ENCODE measurements at regions not wholly inside any gene's neighbourhood (a gene's known extent, or its start where the extent isn't known, plus 50 kb on each side); places are given as distances from the start of the nearest gene placed in this dataset.
"Not testable (repeated sequence)": the region's sequence is repeated elsewhere in the genome, so short reads cannot be mapped to it uniquely, and the experiment has no call there.

GRCh38 chr7:25603427-25603740 lies 375.1 kb upstream of the NPVF start:
- not testable (repeated sequence) for FAIRE-seq

GRCh38 chr7:25611196-25611595 lies 382.9 kb upstream of the NPVF start:
- no peak for FAIRE-seq

GRCh38 chr7:25613912-25614311 lies 385.6 kb upstream of the NPVF start:
- no peak for FAIRE-seq

- no peak for FAIRE-seq
Measured at GRCh38 chr7:25614415-25614814, 386.1 kb upstream of the NPVF start.

GRCh38 chr7:25615003-25615402 lies 386.7 kb upstream of the NPVF start:
- no peak for FAIRE-seq

- FAIRE-seq = no peak
Measured at GRCh38 chr7:25615593-25615992, 387.3 kb upstream of the NPVF start.

- FAIRE-seq = no peak
Measured at GRCh38 chr7:25617214-25617613, 388.9 kb upstream of the NPVF start.

- FAIRE-seq = no peak
Measured at GRCh38 chr7:25617673-25618072, 389.4 kb upstream of the NPVF start.

GRCh38 chr7:25619381-25619780 lies 391.1 kb upstream of the NPVF start:
- no peak for FAIRE-seq

GRCh38 chr7:25619963-25620799 lies 391.9 kb upstream of the NPVF start:
- FAIRE-seq = no peak

- no peak for FAIRE-seq
Measured at GRCh38 chr7:25621993-25622392, 393.7 kb upstream of the NPVF start.

GRCh38 chr7:25622695-25623094 lies 394.4 kb upstream of the NPVF start:
- no peak for FAIRE-seq

GRCh38 chr7:25624051-25624450 lies 395.8 kb upstream of the NPVF start:
- FAIRE-seq = no peak

GRCh38 chr7:25624833-25625232 lies 396.5 kb upstream of the NPVF start:
- FAIRE-seq = no peak

GRCh38 chr7:25625306-25625992 lies 397.2 kb upstream of the NPVF start:
- FAIRE-seq = no peak

GRCh38 chr7:25626451-25627131 lies 398.3 kb upstream of the NPVF start:
- no peak for FAIRE-seq

- FAIRE-seq = no peak
Measured at GRCh38 chr7:25628446-25628845, 400.2 kb upstream of the NPVF start.

GRCh38 chr7:25632616-25633015 lies 404.3 kb upstream of the NPVF start:
- no peak for FAIRE-seq

GRCh38 chr7:25633426-25634036 lies 405.2 kb upstream of the NPVF start:
- no peak for FAIRE-seq

- FAIRE-seq = no peak
Measured at GRCh38 chr7:25636168-25636567, 407.9 kb upstream of the NPVF start.

- no peak for FAIRE-seq
Measured at GRCh38 chr7:25636871-25637283, 408.6 kb upstream of the NPVF start.

GRCh38 chr7:25638068-25638467 lies 409.8 kb upstream of the NPVF start:
- no peak for FAIRE-seq

GRCh38 chr7:25638590-25639244 lies 410.4 kb upstream of the NPVF start:
- FAIRE-seq = no peak

All from A204.1 (cell line).